Astrocyte of the hippocampus (primary cell): ENCODE measurements at regions not wholly inside any gene's neighbourhood (a gene's known extent, or its start where the extent isn't known, plus 50 kb on each side); places are given as distances from the start of the nearest gene placed in this dataset.
A peak's percentile ranks its signal among the peaks of the same experiment; 100 is the strongest.

Source experiments
- DNase-seq: peaks from one replicate; pipeline ENCODE4 v3.0.0; 2011; ENCODE audit warnings: low read depth, low spot score

- DNase-seq = peak; percentile 49
Measured at GRCh38 chr11:92533657-92534335, 309.2 kb downstream of the FAT3 start.

GRCh38 chr11:92536883-92537282 lies 312.3 kb downstream of the FAT3 start:
- no peak for DNase-seq

GRCh38 chr11:92540096-92540495 lies 315.5 kb downstream of the FAT3 start:
- no peak for DNase-seq

GRCh38 chr11:92545906-92546471 lies 321.4 kb downstream of the FAT3 start:
- no peak for DNase-seq

- no peak for DNase-seq
Measured at GRCh38 chr11:92546603-92547002, 322.0 kb downstream of the FAT3 start.

- DNase-seq = peak; percentile 33
Measured at GRCh38 chr11:92550411-92550810, 325.8 kb downstream of the FAT3 start.

- no peak for DNase-seq
Measured at GRCh38 chr11:92550871-92551270, 326.3 kb downstream of the FAT3 start.

- DNase-seq = peak; percentile 14
Measured at GRCh38 chr11:92552942-92553341, 328.3 kb downstream of the FAT3 start.

GRCh38 chr11:92554688-92555087 lies 330.1 kb downstream of the FAT3 start:
- no peak for DNase-seq

GRCh38 chr11:92556431-92556830 lies 331.8 kb downstream of the FAT3 start:
- DNase-seq = peak; percentile 67

GRCh38 chr11:92557879-92558278 lies 333.3 kb downstream of the FAT3 start:
- no peak for DNase-seq

- no peak for DNase-seq
Measured at GRCh38 chr11:92558323-92558722, 333.7 kb downstream of the FAT3 start.

GRCh38 chr11:92569726-92570125 lies 345.1 kb downstream of the FAT3 start:
- no peak for DNase-seq

- no peak for DNase-seq
Measured at GRCh38 chr11:92572559-92572958, 347.9 kb downstream of the FAT3 start.

- DNase-seq = no peak
Measured at GRCh38 chr11:92576315-92576714, 351.7 kb downstream of the FAT3 start.

GRCh38 chr11:92580908-92581307 lies 356.3 kb downstream of the FAT3 start:
- peak; percentile 31 for DNase-seq

- DNase-seq = no peak
Measured at GRCh38 chr11:92588393-92588792, 363.8 kb downstream of the FAT3 start.

GRCh38 chr11:92589512-92589911 lies 364.9 kb downstream of the FAT3 start:
- no peak for DNase-seq

- no peak for DNase-seq
Measured at GRCh38 chr11:92591521-92591920, 366.9 kb downstream of the FAT3 start.

GRCh38 chr11:92594251-92594650 lies 369.6 kb downstream of the FAT3 start:
- no peak for DNase-seq

GRCh38 chr11:92595052-92595451 lies 370.4 kb downstream of the FAT3 start:
- DNase-seq = peak; percentile 29

GRCh38 chr11:92596596-92597317 lies 372.1 kb downstream of the FAT3 start:
- peak; percentile 47 for DNase-seq

GRCh38 chr11:92601048-92601447 lies 368.4 kb upstream of the MTNR1B start:
- DNase-seq = no peak
